HG03575 (cell line): ENCODE measurements at regions not wholly inside any gene's neighbourhood (a gene's known extent, or its start where the extent isn't known, plus 50 kb on each side); places are given as distances from the start of the nearest gene placed in this dataset.
"Not testable (repeated sequence)": the region's sequence is repeated elsewhere in the genome, so short reads cannot be mapped to it uniquely, and the experiment has no call there.

Source experiments
- ATAC-seq: cut with Tn5 transposase; IDR thresholded peaks from one replicate; pipeline ENCODE4 v1.9.1; 2021; ENCODE audit not compliant: unreplicated experiment, insufficient number of reproducible peaks, low FRiP score; ENCODE audit errors: extremely low read depth

DNA sequence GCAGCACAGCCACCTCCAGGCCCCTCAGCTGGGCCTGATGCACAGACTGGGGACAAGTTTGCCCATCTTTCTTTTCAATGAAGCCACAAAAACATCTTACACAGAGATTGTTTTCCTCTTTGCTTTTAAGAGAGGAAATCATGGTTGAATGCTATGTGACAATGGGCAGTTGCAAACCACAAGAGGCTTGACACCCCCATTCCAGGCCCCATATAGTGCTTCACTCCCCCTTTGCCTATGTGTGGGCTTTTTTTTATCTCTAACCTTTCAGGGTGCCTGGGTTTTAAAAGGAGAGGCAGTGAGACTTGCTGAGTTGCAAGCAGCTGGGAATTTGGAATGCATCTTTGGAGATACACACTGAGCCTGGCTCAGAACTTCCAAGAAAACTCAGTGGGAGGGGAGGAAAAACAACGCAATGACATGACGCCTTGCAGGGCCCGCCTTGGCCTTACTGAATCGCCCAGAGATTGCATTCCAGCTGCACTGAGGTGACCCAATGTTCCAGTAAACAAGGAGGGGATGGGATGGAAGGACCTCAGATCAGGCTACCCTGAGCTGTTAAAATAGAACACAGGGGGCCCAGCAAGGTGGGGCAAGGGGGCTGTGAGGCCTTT lies 145.2 kb upstream of the ZNF648 start:
- ATAC-seq = no peak

DNA sequence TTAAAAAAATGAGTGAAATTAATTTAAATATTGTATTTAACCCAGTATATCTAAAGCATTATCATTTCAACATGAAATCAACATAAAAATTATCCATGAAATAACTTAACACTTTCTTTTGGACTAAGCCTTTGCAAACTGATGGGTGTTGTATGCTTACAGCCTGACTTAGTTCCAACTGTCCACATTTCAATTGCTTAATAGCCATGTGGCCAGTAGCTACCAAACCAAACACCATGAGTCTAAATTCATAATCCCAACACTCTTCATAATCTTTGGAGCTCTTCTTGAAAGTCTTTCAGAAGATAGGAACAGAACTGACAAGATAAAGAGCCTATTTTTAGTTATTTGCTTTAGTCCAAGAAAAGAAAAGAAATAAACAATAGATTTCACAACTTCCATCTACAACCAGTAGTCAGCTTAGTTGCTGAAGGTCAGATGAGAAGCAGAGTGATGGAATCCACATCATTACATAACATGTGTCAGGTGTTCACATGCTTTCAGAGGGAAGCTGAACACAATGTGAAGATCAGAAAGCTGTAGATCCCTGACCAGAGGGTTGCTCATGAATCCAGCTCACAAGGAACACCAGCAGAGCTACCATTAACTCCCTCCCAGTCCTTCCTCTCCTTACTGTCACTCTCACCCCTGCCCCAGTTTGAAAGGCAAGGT lies 144.0 kb upstream of the ZNF648 start:
- ATAC-seq = no peak

DNA sequence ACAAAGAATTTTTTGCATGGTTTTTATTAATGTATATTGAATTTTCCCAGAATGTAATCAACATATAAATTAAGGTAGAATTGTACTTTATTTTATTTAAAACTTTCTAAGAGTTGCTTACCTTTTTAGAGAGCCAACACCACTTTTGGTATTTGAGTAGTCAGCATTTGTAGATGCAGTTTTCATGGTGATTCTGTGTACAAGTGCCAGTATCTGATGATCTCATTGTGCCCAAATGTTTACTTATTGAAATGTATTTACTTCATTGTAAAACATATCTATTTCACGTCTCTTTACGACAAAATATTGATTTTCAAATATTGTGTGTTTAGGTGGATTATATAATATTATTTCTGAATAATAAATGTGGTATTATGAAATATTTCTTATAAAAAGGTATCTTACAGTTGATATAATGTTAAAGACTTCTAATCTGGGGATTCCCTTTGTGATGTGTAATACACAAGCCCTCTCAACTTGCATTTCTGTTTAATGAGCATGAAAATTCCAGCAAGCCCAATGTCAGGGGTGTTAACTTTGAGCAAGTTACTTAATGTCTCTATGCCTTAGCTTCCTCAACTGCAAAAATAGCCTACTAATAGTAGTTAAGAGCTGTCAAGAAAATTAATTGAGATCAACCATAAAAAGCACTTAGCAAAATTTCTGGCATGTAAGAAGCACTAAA lies 141.8 kb upstream of the ZNF648 start:
- ATAC-seq = no peak

DNA sequence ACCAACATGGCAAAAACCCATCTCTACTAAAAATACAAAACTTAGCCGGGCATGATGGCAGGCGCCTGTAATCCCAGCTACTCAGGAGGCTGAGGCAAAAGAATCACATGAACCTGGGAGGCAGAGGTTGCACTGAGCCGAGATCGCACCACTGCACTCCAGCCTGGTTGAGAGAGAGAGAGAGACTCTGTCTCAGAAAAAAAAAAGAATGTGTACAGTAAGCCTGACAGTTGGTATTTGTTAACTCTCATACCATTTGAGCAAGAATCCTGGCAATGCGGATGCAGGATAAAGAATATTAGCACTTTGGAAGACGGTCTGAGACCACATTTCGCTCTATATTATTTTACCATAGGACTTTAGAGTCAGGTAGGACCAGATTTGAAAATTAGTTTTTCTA lies 140.0 kb upstream of the ZNF648 start:
- ATAC-seq = not testable (repeated sequence)

DNA sequence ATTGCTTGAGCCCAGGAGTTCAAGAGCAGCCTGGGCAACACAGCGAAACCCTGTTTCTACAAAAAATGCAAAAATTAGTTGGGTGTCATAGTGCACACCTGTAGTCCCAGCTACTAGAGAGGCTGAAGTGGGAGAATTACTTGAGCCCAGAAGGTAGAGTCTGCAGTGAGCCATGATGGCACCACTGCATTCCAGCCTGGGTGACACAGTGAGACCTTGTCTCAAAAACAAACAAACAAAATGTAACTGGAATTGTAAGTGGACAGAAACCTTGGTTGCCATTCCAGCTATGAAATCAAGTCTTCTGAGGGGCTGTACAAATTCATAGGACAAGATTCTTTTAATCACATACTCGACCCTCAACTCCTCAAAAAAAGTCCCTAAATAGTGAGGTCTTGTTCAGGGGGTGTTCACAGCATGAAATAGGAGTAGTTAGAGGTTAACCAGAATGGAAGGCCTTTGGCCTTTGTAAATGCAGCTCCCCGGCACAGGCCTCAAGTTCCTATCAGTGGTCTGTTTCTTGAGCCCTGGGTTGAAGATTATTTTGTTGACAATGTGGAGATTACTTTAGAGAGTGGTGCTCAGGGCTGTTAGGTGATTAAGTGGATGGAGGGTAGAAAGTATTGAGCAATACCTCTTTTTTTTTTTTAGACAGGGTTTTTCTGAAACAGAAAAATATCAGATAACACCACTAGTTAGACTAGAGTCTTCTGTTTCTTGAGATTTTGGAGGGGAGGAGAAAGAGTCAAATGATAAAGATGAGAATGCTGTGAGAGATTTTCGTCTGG lies 138.7 kb upstream of the ZNF648 start:
- ATAC-seq = no peak

DNA sequence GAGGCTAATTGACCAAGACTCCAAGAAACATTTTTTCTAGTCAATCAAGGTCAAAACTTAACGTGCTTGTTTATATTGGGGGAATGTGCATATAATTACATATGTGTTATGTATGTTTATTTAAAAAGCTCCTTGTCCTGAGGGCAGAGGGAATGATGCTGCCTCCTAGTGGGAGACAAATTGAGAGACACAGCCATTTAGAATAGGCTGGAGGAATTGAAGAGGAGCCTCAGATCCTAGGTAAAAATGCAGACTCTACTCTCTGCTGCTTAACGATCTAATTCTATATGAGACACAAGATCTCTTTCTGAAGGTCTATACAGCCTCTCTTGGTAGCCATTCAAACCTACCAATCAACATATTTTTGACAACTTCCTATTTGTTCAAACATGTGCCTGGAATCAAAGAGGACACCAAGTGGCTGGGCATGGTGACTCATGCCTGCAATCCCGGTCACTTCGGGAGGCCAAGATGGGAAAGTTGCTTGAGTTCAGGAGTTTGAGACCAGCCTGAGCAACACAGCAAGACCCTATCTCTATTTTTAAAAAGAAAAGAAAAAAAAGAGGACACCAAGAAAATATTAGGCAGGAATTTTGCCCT lies 136.6 kb upstream of the ZNF648 start:
- no peak for ATAC-seq

DNA sequence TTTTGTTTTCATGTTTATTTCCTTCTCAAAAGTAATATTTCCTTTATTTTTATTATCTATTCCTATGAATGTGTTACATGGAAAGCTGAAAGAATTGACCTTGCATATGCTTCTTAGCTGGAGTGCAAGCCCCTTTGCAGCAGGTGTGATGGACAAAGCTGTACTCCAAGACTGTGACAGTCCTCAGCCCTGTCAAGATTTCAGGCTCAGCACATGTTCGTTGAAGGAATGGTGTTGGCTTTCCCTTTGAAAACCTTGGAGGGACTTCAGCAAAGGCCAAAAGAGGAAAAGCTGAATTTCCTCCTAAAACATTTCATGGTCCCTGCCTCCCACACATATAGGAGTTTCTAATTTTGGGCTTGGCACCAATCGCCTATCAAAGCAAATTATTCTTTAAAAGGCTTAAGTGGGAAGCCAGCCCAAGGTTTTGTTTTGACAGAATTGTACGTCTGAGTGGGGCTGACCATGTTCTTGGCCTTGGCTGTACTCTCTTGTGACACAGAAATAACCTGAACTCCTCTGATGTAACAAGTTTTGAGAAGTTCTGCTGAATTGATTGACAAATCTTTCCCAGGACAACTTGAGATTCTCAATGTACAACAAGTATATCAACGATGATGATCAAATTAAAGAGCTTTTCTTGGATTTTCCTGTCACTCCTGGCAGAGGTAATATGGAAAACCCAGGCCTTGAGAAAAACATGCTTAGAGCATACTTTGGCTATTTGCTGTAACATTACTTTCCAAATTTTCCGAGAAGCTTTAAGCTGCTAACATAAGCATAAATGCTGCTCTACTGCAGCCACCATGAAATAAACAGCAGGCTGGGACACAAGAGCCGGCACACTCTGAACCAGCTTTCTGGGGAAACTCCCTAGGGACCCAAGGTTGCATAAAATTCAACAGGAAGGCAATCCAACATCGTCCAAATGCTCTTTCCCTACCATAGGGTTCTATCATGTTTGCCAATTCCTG lies 135.7 kb upstream of the ZNF648 start:
- no peak for ATAC-seq

DNA sequence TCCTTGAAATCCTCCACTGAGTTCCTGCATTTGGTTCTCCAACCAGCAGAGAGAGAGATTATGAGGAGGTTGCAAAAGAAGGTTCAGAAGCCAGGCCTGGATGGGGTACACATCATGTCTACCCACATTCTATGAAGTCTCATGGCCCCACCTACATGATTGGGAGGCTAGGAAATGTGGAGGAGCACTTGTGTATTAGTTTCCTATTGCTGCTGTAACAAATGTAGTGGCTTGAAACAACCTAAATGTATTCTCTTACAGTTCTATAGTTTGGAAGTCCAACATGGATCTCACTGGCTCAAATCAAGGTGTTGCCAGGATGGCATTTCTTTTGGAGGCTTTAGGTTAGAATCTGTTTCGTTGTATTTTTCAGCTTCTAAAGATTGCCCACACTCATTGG lies 134.2 kb upstream of the ZNF648 start:
- ATAC-seq = no peak

DNA sequence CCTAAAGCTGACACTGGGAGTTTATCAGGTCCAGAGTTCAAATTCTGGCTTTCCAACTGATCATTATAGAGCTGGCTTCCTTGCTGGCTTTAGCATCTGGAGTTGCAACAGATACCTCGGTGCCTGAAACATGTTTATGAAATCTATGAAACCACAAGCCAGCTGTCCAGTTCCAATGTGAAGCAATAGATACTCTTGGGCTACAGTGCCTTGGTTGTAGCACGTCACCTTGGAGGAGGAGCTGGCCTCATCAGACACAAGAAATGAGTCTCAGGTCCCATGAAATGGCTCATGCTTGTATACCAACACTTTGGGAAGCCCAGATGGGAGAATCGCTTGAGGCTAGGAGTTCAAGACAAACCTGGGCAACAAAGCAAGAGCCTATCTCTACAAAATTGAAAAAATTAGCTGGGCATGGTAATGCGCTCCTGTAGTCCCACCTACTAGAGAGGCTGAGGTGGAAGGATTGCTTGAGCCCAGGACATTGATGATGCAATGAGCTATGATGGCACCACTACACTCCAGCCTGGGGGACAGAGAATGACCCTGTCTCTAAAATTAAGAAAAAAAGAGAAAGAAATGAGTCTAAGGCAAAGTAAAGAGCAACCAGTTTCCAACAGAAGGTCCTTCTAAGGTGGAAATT lies 132.5 kb upstream of the ZNF648 start:
- no peak for ATAC-seq

DNA sequence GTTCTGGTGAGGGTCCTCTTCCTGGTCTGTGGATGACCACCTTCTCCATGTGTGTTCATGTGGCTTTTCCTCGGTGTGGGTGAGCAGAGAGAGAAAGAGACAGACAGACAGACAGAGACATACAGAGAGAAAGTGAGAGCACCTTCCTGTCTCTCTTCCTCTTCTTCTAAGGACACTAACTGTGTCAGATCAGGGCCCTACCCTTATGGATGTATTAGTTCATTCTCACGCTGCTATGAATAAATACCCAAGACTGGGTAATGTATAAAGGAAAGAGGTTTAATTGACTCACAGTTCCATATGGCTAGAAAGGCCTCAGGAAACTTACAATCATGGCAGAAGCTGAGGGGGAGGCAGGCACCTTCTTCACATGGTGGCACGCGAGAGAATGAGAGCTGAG lies 131.5 kb upstream of the ZNF648 start:
- ATAC-seq = no peak

DNA sequence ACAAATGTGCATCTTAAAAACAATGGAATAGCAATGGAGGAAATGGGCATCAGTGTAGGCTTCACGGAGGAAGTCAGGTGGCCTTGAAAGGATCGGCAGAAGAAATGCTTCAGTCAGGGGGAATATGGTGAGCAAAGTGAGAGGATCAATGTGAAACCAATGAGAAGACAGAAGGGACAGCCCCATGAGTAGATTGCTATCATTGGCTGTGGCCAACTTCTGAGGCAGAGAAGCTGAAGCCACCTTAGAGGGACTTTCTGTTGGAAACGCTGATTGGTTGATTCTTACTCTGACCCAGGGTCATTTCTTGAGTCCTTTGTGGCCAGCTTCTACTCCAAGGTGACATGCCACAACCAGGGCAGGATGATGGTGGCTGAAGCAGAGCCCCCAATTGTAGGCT lies 130.7 kb upstream of the ZNF648 start:
- ATAC-seq = no peak

DNA sequence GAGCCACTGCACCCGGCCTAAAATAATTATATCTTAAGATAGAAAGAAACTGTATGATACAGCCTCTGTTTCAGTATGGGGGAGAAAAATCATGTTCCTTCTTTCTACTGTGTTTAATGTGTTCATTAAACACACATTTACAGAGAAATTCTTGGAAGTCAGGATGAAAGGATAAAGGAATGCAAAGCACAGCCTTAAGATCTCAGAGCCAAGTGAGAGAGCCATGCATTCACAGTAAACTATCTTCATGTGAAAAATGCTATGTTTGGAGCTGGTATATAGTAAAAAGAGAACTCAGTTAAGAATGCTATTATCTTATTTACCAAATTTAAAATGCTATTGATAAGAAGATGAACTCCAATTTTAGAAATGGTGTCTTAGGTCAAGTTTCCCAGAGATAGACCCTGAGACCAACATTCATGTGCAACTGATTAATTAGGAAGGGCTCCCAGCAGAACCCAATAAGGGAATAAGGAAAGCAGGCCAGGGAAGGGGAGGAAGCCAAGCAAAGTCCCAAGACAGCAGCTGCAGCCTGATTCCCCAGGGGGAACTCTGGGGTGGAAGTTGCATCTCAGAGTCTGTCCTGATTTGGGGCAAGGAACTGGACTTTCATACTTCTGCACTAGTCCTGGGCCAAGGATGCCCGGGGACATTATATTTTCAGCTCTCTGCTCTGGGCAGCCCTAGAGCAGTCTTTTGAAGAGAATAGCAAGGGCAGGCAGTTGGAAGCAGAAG lies 130.0 kb upstream of the ZNF648 start:
- no peak for ATAC-seq

DNA sequence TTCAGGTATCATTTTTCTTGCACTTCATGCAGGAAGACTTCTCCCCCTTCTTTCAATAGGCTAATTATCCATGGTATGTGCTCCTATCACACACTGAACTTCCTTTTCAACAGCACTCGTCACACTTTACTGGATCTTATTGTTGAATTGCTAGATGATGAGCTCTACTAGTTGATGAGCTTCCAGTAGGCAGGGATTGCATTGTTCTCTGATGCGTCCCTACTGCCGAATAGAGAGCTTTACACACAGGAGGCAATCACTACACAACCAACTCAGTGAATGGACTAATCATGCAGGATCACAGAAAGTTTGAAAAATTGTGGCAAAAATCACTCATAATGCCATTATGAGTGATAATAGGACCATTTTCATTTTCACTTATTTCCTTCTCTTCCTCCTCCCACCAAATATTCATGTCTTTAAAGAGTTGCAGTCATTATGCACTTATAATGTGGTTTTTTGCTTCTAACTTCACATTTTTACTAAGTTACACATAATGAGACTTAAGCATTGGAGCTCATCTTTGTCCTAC lies 128.1 kb upstream of the ZNF648 start:
- ATAC-seq = no peak

DNA sequence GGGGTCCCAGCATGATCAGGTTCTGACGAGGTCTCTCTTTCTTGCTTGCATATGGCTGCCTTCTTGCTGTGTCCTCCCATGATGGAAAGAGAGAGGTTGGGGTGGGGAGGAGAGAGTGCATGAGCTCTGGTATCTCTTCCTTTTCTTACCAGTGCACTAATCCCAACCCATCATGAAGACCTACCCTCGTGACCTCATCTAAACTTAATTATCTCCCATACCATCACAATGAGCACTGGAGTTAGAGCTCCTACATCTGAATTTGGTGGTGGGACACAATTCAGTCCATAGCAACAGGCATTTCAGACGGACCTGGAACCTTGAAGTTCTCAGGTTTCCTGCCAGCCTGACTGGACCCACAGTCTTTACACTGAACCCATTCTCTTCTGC lies 125.2 kb upstream of the ZNF648 start:
- ATAC-seq = no peak

DNA sequence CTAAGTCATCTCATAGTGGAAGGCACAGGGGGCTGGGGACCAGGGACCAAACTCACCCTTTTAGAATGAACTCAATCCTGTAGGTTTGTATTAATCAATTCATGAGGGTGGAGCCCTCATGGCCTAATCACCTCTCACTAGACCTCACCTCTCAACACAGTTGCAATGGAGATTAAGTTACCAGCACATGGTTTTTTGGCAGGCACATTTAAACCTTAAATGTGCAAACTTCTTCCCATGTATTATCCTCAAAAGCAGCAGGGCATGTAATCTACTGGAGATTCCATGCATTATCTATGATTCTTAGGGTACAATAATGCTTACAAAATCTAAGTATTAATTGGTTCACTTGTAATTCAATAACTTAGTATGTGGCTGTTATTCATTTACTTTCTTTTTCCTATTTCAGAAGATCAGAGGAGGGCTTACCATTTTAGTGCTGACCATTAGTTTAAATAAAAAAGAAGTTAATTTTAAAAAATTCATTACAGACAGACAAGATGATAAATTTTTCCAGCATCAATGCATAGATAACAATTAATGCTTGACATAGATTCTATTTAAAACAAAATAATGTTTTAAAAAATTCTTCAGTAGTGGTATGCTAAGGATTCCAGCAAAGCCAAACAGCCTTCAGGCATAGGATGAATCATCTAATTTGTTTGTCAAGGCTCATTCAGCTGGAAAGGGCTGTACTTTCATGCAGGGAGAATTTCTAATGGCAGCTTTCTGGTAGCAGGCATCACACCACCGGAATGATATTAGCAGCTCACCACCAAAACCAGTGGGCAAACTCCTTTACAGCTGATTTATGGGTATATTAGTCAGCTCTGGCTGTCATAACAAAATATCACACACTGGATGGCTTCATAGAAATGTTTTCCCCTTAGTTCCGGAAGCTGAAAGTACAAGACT lies 124.6 kb upstream of the ZNF648 start:
- no peak for ATAC-seq

DNA sequence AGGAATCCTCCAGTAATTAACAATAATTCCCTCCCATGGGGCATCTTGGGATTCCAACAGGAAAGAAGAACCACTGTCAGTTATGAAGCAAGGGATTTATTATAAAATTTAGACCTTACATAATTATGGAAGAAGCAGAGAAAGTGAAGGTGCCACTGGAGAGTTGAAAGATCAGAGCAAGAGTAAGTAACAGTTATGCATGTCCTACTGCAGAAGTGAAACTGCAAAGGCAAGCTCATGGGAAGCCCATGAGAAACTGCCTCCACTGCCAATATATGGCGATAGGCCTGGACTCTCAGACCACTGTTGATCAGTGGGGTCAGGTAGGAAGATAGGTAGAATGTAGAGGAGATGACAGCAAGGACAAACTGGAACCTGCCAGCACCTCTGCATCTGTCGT lies 123.6 kb upstream of the ZNF648 start:
- ATAC-seq = no peak
